SU-DHL-6 (cell line): ENCODE measurements at regions not wholly inside any gene's neighbourhood (a gene's known extent, or its start where the extent isn't known, plus 50 kb on each side); places are given as distances from the start of the nearest gene placed in this dataset.
A peak's percentile ranks its signal among the peaks of the same experiment; 100 is the strongest.

Source experiments
- H2AFZ ChIP-seq: fragments of 200-600 bp; sonication (generic); 2 replicates; pipeline ENCODE4 v1.6.1; 2014; ENCODE audit warnings: low read depth, mild to moderate bottlenecking, moderate library complexity, mixed read lengths, antibody characterized with exemption, low read length; ENCODE audit not compliant: severe bottlenecking
- H3F3A ChIP-seq: fragments of 200-600 bp; shearing (Covaris generic); 2 replicates; pipeline ENCODE4 v1.6.0; 2016; ENCODE audit warnings: antibody characterized with exemption, mild to moderate bottlenecking; ENCODE audit not compliant: insufficient read depth
- H3K27ac ChIP-seq: fragments of 200-600 bp; sonication (generic); 2 replicates; pipeline ENCODE4 v1.5.1; 2016; ENCODE audit warnings: low read depth, mild to moderate bottlenecking, low read length, moderate library complexity, mixed read lengths
- H3K27me3 ChIP-seq: fragments of 200-600 bp; sonication (generic), shearing (Covaris generic); 2 replicates; pipeline ENCODE4 v1.6.0; 2014; ENCODE audit warnings: mild to moderate bottlenecking, low read length
- H3K36me3 ChIP-seq: fragments of 200-600 bp; sonication (generic); 2 replicates; pipeline ENCODE4 v1.6.1; 2014; ENCODE audit warnings: mild to moderate bottlenecking, low read length, mixed read lengths
- H3K4me2 ChIP-seq: fragments of 300-600, 200-600 bp; shearing (Covaris generic), sonication (generic); 2 replicates; pipeline ENCODE4 v1.6.0; 2014; ENCODE audit warnings: low read length, low read depth, mild to moderate bottlenecking; ENCODE audit not compliant: poor library complexity, severe bottlenecking
- H3K4me3 ChIP-seq: fragments of 200-600 bp; sonication (generic); 2 replicates; pipeline ENCODE4 v1.5.1; 2014; ENCODE audit warnings: antibody characterized with exemption, low read length, mild to moderate bottlenecking, mixed read lengths; ENCODE audit not compliant: insufficient read depth, poor library complexity, severe bottlenecking
- H3K79me2 ChIP-seq: fragments of 200-600 bp; sonication (generic); 2 replicates; pipeline ENCODE4 v1.6.1; 2014; ENCODE audit warnings: mild to moderate bottlenecking, low read length, moderate library complexity; ENCODE audit not compliant: insufficient read depth
- H3K9ac ChIP-seq: fragments of 200-600 bp; sonication (generic); 2 replicates; pipeline ENCODE4 v1.7.0; 2014; ENCODE audit warnings: mild to moderate bottlenecking, low read length
- H3K9me2 ChIP-seq: fragments of 200-600 bp; sonication (generic); replicated peaks from 2 replicates; pipeline ENCODE4 v1.6.1; 2014; ENCODE audit warnings: low read length; ENCODE audit not compliant: insufficient read depth
- H3K9me3 ChIP-seq: fragments of 200-600 bp; sonication (generic); 2 replicates; pipeline ENCODE4 v1.6.1; 2014; ENCODE audit warnings: low read length, mixed read lengths; ENCODE audit not compliant: insufficient read depth
- H4K20me1 ChIP-seq: fragments of 200-600 bp; sonication (generic); 2 replicates; pipeline ENCODE4 v1.6.1; 2014; ENCODE audit warnings: low read depth, mild to moderate bottlenecking, antibody characterized with exemption, low read length, moderate library complexity, mixed read lengths
- EZH2phosphoT487 ChIP-seq: fragments of 200-600 bp; sonication (generic), shearing (Covaris generic); conservative IDR thresholded peaks from 2 replicates; pipeline ENCODE4 v1.6.1; 2018; ENCODE audit warnings: mild to moderate bottlenecking, antibody characterized with exemption, low read length, moderate library complexity, mixed read lengths
- TF ChIP-seq, protein P1 (sequence below): fragments of 200-600 bp; sonication (generic); IDR thresholded peaks from one replicate; pipeline ENCODE4 v1.5.1; 2017; ENCODE audit warnings: antibody characterized with exemption, mild to moderate bottlenecking, low read length, moderate library complexity; ENCODE audit not compliant: insufficient read depth, poor library complexity, severe bottlenecking

DNA sequence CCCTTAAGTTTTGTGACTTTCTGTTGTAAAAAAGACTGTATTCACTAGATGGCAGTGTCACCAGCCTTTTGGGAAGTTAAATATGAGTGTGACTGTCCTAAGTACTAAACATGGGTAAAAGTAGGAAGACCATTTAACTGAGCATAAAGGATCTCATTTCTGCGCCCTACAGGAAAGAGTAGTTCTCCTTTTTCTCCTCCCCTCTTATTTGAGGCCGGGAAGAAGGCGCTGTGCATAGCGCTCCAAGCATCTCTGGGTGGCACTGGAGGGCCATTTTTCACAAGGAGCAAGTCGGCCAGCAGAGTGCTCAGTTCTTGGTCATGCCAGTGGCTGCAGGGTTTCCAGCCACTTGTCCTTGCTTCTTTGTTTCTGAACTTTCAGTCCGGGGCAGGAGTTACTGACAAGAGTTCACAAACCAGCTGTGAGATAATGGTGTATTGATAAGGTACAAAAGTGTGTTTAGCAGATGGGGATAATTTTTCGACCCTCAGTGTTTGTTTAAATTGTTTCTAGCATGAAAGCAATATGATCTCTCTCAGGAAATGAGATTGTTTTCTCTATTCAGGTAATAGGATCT, 227.6 kb upstream of the DMRT1 start:
- no peaks in the 10 kb centered on the region for H4K20me1 ChIP-seq
- H3K27me3 ChIP-seq = no peaks in the 10 kb centered on the region
- H3K79me2 ChIP-seq = peaks cover 95% of the 10 kb centered on the region
- peaks cover 56% of the 10 kb centered on the region for H3F3A ChIP-seq
- H3K27ac ChIP-seq = peak overlapping the region; percentile 81
- no peak overlapping the region for H3K4me3 ChIP-seq
- H3K9me2 ChIP-seq = no peaks in the 10 kb centered on the region
- H3K9me3 ChIP-seq = no peaks in the 10 kb centered on the region
- H2AFZ ChIP-seq = no peak overlapping the region
- peak overlapping the region; percentile 40 for H3K4me2 ChIP-seq
- peaks cover 8% of the 10 kb centered on the region; the same call in 1 of the 2 replicates for H3K36me3 ChIP-seq
- H3K9ac ChIP-seq = peak overlapping the region; percentile 25
- no peak for TF ChIP-seq EZH2phosphoT487
- TF ChIP-seq, protein P1, sequence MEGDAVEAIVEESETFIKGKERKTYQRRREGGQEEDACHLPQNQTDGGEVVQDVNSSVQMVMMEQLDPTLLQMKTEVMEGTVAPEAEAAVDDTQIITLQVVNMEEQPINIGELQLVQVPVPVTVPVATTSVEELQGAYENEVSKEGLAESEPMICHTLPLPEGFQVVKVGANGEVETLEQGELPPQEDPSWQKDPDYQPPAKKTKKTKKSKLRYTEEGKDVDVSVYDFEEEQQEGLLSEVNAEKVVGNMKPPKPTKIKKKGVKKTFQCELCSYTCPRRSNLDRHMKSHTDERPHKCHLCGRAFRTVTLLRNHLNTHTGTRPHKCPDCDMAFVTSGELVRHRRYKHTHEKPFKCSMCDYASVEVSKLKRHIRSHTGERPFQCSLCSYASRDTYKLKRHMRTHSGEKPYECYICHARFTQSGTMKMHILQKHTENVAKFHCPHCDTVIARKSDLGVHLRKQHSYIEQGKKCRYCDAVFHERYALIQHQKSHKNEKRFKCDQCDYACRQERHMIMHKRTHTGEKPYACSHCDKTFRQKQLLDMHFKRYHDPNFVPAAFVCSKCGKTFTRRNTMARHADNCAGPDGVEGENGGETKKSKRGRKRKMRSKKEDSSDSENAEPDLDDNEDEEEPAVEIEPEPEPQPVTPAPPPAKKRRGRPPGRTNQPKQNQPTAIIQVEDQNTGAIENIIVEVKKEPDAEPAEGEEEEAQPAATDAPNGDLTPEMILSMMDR = peak; percentile 87

DNA sequence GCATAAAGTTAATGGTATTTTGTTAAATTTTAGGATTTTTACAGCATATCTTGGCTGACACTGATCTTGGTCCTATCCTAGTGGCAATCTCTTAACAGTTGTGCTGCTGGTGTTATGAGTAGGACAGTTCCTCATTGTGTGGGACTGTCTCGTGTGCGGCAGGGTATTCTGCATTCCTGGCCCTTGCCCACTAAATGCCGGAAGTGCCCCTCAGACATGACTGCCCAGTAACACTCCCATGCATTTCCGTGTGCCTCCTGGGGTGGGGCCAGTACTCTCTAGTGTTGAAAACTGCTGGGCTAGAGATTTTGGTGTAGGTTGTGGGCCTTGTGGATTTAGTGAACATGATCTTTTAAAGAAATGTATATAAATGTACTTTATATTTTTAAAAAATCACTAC, 227.1 kb upstream of the DMRT1 start:
- Histone ChIP-seq H3K27me3 (no peaks in the 10 kb centered on the region), H3K9me3 (no peaks in the 10 kb centered on the region), H3K27ac (peak overlapping the region; percentile 81), H3K79me2 (peaks cover 96% of the 10 kb centered on the region), H3K4me3 (no peak overlapping the region), H2AFZ (no peak overlapping the region), H3K9me2 (no peaks in the 10 kb centered on the region), H3K4me2 (peak overlapping the region; percentile 40), H4K20me1 (no peaks in the 10 kb centered on the region), H3F3A (peaks cover 61% of the 10 kb centered on the region), H3K36me3 (peaks cover 8% of the 10 kb centered on the region; the same call in 1 of the 2 replicates), H3K9ac (peak overlapping the region; percentile 25; the same call in 1 of the 2 replicates)
- no peak for TF ChIP-seq EZH2phosphoT487
- TF ChIP-seq, protein P1 = no peak

DNA sequence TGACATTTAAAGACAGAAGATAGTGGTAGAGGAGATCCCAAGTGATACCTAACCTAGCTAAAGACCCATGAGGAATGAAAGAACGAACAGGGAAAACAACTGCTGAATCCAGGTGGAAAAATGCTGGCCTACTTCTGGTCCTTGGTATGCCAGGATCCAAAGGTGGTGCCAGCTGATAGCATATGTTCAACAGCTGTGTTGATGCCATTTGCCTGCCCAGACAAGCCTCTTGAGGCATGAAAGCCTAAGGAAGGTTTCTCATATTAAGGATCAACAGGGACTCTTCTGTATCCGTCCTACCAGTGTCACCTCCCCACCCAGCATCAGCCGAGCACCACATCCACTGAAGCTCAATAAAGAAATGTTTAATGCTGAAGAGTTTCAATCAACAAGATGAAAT, 225.7 kb upstream of the DMRT1 start:
- Histone ChIP-seq H3K9me3 (no peaks in the 10 kb centered on the region), H3K27me3 (no peaks in the 10 kb centered on the region), H3K27ac (no peak overlapping the region), H4K20me1 (no peaks in the 10 kb centered on the region), H2AFZ (no peak overlapping the region), H3K9me2 (no peaks in the 10 kb centered on the region), H3F3A (peaks cover 49% of the 10 kb centered on the region), H3K4me3 (no peak overlapping the region), H3K4me2 (no peak overlapping the region), H3K36me3 (peaks cover 8% of the 10 kb centered on the region; the same call in 1 of the 2 replicates), H3K9ac (no peak overlapping the region), H3K79me2 (peaks cover 96% of the 10 kb centered on the region)
- no peak for TF ChIP-seq EZH2phosphoT487
- TF ChIP-seq, protein P1 = no peak
